A673 (cell line): ENCODE measurements at regions not wholly inside any gene's neighbourhood (a gene's known extent, or its start where the extent isn't known, plus 50 kb on each side); places are given as distances from the start of the nearest gene placed in this dataset.

Source experiments
- BruUV-seq: library from RNA; stranded (reverse); fragments of 400-500 nt; replicated peaks from 2 replicates; lab custom pipeline; 2021; lab: Mats Ljungman, UMichigan
- CTCF ChIA-PET: fragments of 300-600 bp; sonication (Branson Sonifier 250); formaldehyde crosslinking; loops from one replicate; lab custom pipeline; 2022; ENCODE audit warnings: antibody characterized with exemption; lab: Charles Lee
- POLR2A ChIA-PET: fragments of 300-600 bp; sonication (Branson Sonifier 250); formaldehyde crosslinking; loops from one replicate; lab custom pipeline; 2022; ENCODE audit warnings: antibody characterized with exemption; ENCODE audit not compliant: low non-redundant PET; lab: Charles Lee
- DNase-seq: peaks from one replicate; pipeline ENCODE4 v3.0.0-alpha.2; 2015; ENCODE audit warnings: low spot score
- H3K27ac ChIP-seq: fragments of 200-600 bp; sonication (generic); 2 replicates; pipeline ENCODE4 v1.5.1; 2016; ENCODE audit warnings: mixed run types, low read depth, mild to moderate bottlenecking, mixed read lengths, antibody characterized with exemption, low read length; ENCODE audit not compliant: poor library complexity, severe bottlenecking
- H3K27me3 ChIP-seq: fragments of 200-600 bp; sonication (generic); replicated peaks from 2 replicates; pipeline ENCODE4 v1.6.1; 2017; ENCODE audit warnings: mixed run types, low read depth, mild to moderate bottlenecking, mixed read lengths, antibody characterized with exemption, low read length; ENCODE audit not compliant: insufficient read depth, poor library complexity
- H3K36me3 ChIP-seq: fragments of 200-600 bp; sonication (generic); 2 replicates; pipeline ENCODE4 v1.6.1; 2016; ENCODE audit warnings: mixed run types, mild to moderate bottlenecking, mixed read lengths, antibody characterized with exemption, low read length; ENCODE audit not compliant: insufficient read depth, poor library complexity, severe bottlenecking
- H3K4me1 ChIP-seq: fragments of 200-600 bp; sonication (generic); 2 replicates; pipeline ENCODE4 v1.6.1; 2017; ENCODE audit warnings: mixed run types, mild to moderate bottlenecking, mixed read lengths, antibody characterized with exemption, low read length; ENCODE audit not compliant: insufficient read depth, poor library complexity, severe bottlenecking
- H3K4me3 ChIP-seq: fragments of 200-600 bp; sonication (generic); 2 replicates; pipeline ENCODE4 v1.5.1; 2016; ENCODE audit warnings: low read depth, mixed run types, mild to moderate bottlenecking, mixed read lengths, low read length; ENCODE audit not compliant: poor library complexity, severe bottlenecking
- H3K9me3 ChIP-seq: fragments of 200-600 bp; sonication (generic); 2 replicates; pipeline ENCODE4 v1.6.1; 2016; ENCODE audit warnings: mixed run types, low read depth, mild to moderate bottlenecking, mixed read lengths, antibody characterized with exemption, low read length; ENCODE audit not compliant: poor library complexity, severe bottlenecking
- CTCF ChIP-seq: fragments of 300-800, 200-600 bp; sonication (generic); conservative IDR thresholded peaks from 2 replicates; pipeline ENCODE4 v1.5.1; 2017; ENCODE audit warnings: low read depth, mild to moderate bottlenecking, antibody characterized with exemption, low read length, moderate library complexity, mixed read lengths
- EZH2 ChIP-seq: fragments of 200-600 bp; sonication (generic); IDR thresholded peaks from 2 replicates; pipeline ENCODE4 v1.6.1; 2017; ENCODE audit warnings: borderline replicate concordance, low read depth, mild to moderate bottlenecking, mixed read lengths, antibody characterized with exemption, low read length; ENCODE audit not compliant: poor library complexity, severe bottlenecking
- intact Hi-C: fragments of 100-400 bp; cut with micrococcal nuclease; formaldehyde crosslinking; loops from one replicate; pipeline ENCODE4 v1.10.0; 2022; ENCODE audit not compliant: unreplicated experiment

- DNase-seq: no peak
- no TSS peak for BruUV-seq
- peaks cover 4% of the 10 kb centered on the region for H3K9me3 ChIP-seq
- ChIA-PET CTCF (no interaction called here), POLR2A (no interaction called here)
- H3K27ac ChIP-seq: no peak overlapping the region
- intact Hi-C loops: no loop called here
- no peaks in the 10 kb centered on the region for H3K27me3 ChIP-seq
- no peaks in the 10 kb centered on the region for H3K36me3 ChIP-seq
- H3K4me1 ChIP-seq: no peaks in the 10 kb centered on the region
- TF ChIP-seq EZH2: no peak
- no peak for TF ChIP-seq CTCF
- no peak overlapping the region for H3K4me3 ChIP-seq
Observed at GRCh38 chr2:19158896-19159295, 199.5 kb downstream of the OSR1 start.

- DNase-seq: no peak
- Histone ChIP-seq H3K36me3 (no peaks in the 10 kb centered on the region), H3K4me1 (no peaks in the 10 kb centered on the region), H3K4me3 (no peak overlapping the region), H3K9me3 (peaks cover 4% of the 10 kb centered on the region), H3K27ac (no peak overlapping the region), H3K27me3 (no peaks in the 10 kb centered on the region)
- no TSS peak for BruUV-seq
- ChIA-PET CTCF (no interaction called here), POLR2A (no interaction called here)
- intact Hi-C loops: no loop called here
- TF ChIP-seq CTCF: no peak
- TF ChIP-seq EZH2: no peak
Observed at GRCh38 chr2:19158211-19158610, 200.2 kb downstream of the OSR1 start.

GRCh38 chr2:19156646-19157045, 201.8 kb downstream of the OSR1 start:
- H3K9me3 ChIP-seq: peaks cover 4% of the 10 kb centered on the region
- H3K27me3 ChIP-seq: no peaks in the 10 kb centered on the region
- no peak for DNase-seq
- H3K4me3 ChIP-seq: no peak overlapping the region
- H3K4me1 ChIP-seq: no peaks in the 10 kb centered on the region
- CTCF ChIA-PET: no interaction called here
- BruUV-seq: no TSS peak
- intact Hi-C loops: no loop called here
- TF ChIP-seq CTCF (no peak), EZH2 (no peak)
- no peaks in the 10 kb centered on the region for H3K36me3 ChIP-seq
- no peak overlapping the region for H3K27ac ChIP-seq
- POLR2A ChIA-PET: no interaction called here
